ENCODE measurements at regions not wholly inside any gene's neighbourhood (a gene's known extent, or its start where the extent isn't known, plus 50 kb on each side); places are given as distances from the start of the nearest gene placed in this dataset.

DNA sequence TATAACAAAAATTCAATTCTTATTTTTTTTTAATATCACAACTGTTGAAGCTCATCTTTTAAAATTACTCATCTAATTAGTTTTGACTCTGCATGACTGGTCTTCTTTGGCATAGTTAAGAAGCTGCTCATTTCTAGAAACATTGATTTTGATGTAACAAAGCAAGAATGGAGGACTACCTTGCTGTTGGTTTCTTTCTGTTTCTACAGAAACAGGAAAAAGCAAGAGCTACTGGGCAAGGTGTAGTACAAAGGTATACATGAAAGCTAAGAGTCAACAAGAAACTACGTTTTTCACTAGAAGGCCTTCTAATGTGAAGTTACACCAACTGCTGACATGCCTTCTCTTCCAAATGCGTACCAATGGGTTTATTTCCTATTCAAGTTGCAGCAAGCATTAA lies 90.6 kb upstream of the SYT4 start:
- TF ChIP-seq, protein P1, sequence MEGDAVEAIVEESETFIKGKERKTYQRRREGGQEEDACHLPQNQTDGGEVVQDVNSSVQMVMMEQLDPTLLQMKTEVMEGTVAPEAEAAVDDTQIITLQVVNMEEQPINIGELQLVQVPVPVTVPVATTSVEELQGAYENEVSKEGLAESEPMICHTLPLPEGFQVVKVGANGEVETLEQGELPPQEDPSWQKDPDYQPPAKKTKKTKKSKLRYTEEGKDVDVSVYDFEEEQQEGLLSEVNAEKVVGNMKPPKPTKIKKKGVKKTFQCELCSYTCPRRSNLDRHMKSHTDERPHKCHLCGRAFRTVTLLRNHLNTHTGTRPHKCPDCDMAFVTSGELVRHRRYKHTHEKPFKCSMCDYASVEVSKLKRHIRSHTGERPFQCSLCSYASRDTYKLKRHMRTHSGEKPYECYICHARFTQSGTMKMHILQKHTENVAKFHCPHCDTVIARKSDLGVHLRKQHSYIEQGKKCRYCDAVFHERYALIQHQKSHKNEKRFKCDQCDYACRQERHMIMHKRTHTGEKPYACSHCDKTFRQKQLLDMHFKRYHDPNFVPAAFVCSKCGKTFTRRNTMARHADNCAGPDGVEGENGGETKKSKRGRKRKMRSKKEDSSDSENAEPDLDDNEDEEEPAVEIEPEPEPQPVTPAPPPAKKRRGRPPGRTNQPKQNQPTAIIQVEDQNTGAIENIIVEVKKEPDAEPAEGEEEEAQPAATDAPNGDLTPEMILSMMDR (tag by site-specific recombination; IDR thresholded peaks at IDR 0.05) = no peak
- no peak for TF ChIP-seq ZNF785 (tag by site-specific recombination; IDR thresholded peaks at IDR 0.05)
- no peak for TF ChIP-seq ZNF121 (tag by site-specific recombination; IDR thresholded peaks at IDR 0.05)
- no peak for TF ChIP-seq IKZF3 (tag by site-specific recombination; IDR thresholded peaks at IDR 0.05)
- no peak for TF ChIP-seq ZNF747 (tag by site-specific recombination; IDR thresholded peaks at IDR 0.05)
- TF ChIP-seq ZNF707 (tag by site-specific recombination; IDR thresholded peaks at IDR 0.05) = no peak
- TF ChIP-seq, protein P2, sequence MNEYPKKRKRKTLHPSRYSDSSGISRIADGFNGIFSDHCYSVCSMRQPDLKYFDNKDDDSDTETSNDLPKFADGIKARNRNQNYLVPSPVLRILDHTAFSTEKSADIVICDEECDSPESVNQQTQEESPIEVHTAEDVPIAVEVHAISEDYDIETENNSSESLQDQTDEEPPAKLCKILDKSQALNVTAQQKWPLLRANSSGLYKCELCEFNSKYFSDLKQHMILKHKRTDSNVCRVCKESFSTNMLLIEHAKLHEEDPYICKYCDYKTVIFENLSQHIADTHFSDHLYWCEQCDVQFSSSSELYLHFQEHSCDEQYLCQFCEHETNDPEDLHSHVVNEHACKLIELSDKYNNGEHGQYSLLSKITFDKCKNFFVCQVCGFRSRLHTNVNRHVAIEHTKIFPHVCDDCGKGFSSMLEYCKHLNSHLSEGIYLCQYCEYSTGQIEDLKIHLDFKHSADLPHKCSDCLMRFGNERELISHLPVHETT (tag by site-specific recombination; IDR thresholded peaks at IDR 0.05) = no peak
- TF ChIP-seq ZNF843 (tag by site-specific recombination; IDR thresholded peaks at IDR 0.05) = no peak
- no peak for TF ChIP-seq ZNF623 (tag by site-specific recombination; IDR thresholded peaks at IDR 0.05)

Data from HEK293 (cell line).